ENCODE measurements at regions not wholly inside any gene's neighbourhood (a gene's known extent, or its start where the extent isn't known, plus 50 kb on each side); places are given as distances from the start of the nearest gene placed in this dataset.

- TF ChIP-seq CTCF (IDR thresholded peaks at IDR 0.05) (no peak), EP300 (IDR thresholded peaks at IDR 0.05) (no peak), POLR2A (IDR thresholded peaks at IDR 0.05) (no peak)
Observed at GRCh38 chr3:30266524-30266923, 339.9 kb upstream of the TGFBR2 start.
